H1 (cell line): ENCODE measurements at regions not wholly inside any gene's neighbourhood (a gene's known extent, or its start where the extent isn't known, plus 50 kb on each side); places are given as distances from the start of the nearest gene placed in this dataset.

Experiments
- GABPA ChIP-seq: IDR thresholded peaks from 2 replicates; pipeline ENCODE4 v1.6.1; 2011; ENCODE audit warnings: mild to moderate bottlenecking, low read length, moderate library complexity, borderline replicate concordance; ENCODE audit not compliant: insufficient read depth
- JUN ChIP-seq: IDR thresholded peaks from 2 replicates; pipeline ENCODE4 v1.6.1; 2011; ENCODE audit warnings: low read depth, mild to moderate bottlenecking, improper control_type of control experiment, low read length
- MAX ChIP-seq: IDR thresholded peaks from 2 replicates; pipeline ENCODE4 v1.6.1; 2012; ENCODE audit warnings: inconsistent platforms
- RAD21 ChIP-seq, 2 experiments: IDR thresholded peaks in 1 of 2; conservative IDR thresholded peaks in 1 of 2; 2 replicates each; pipeline ENCODE4 v1.6.1; 2011; ENCODE audit warnings: low read depth in 2 of 2, low read length in 2 of 2, improper control_type of control experiment in 1 of 2, inconsistent platforms in 1 of 2, mild to moderate bottlenecking in 1 of 2, moderate library complexity in 1 of 2
- SAP30 ChIP-seq: fragments of 300-600 bp; sonication (generic); IDR thresholded peaks from 2 replicates; pipeline ENCODE4 v1.7.1; 2012; ENCODE audit warnings: low read length, moderate library complexity, mild to moderate bottlenecking, inconsistent platforms; ENCODE audit not compliant: insufficient read depth, insufficient replicate concordance
- SIN3A ChIP-seq, 2 experiments: IDR thresholded peaks in 1 of 2; conservative IDR thresholded peaks in 1 of 2; 2 replicates each; pipeline ENCODE4 v1.6.1; 2011 to 2012; ENCODE audit warnings: low read length in 2 of 2, improper control_type of control experiment in 1 of 2, low read depth in 1 of 2, mild to moderate bottlenecking in 1 of 2
- SRF ChIP-seq: IDR thresholded peaks from 2 replicates; pipeline ENCODE4 v1.6.1; 2011; ENCODE audit warnings: mild to moderate bottlenecking, low read depth, low read length, moderate library complexity

GRCh38 chr2:217157581-217157980 lies 297.7 kb upstream of the TNP1 start (continued):
- TF ChIP-seq RAD21 (IDR thresholded peaks at IDR 0.05 in 1 of 2, conservative IDR thresholded peaks at IDR 0.05 in 1 of 2; ENCODE audit: low read depth in 2 of 2, low read length in 2 of 2) (no peak), SAP30 (no peak), GABPA (no peak), SIN3A (conservative IDR thresholded peaks at IDR 0.05 in 1 of 2, IDR thresholded peaks at IDR 0.05 in 1 of 2; ENCODE audit: low read depth in 1 of 2, low read length in 2 of 2) (no peak), MAX (no peak), SRF (no peak), JUN (no peak)
